Right renal cortex interstitium (tissue), 3 donors: ENCODE measurements at regions not wholly inside any gene's neighbourhood (a gene's known extent, or its start where the extent isn't known, plus 50 kb on each side); places are given as distances from the start of the nearest gene placed in this dataset.
"Not testable (repeated sequence)": the region's sequence is repeated elsewhere in the genome, so short reads cannot be mapped to it uniquely, and the experiment has no call there.

ENCODE experiments used
- DNase-seq, 3 donors: peaks; one replicate each; pipeline ENCODE4 v3.0.0-alpha.2; 2013; ENCODE audit warnings: low read depth in 3 of 3, low spot score in 2 of 3

- not testable (repeated sequence) for DNase-seq
Observed at GRCh38 chr12:78575208-78575607, 289.4 kb upstream of the SYT1 start.

- DNase-seq, result no peak
Observed at GRCh38 chr12:78579846-78580245, 284.7 kb upstream of the SYT1 start.

GRCh38 chr12:78580296-78580695, 284.3 kb upstream of the SYT1 start:
- DNase-seq, result no peak

DNA sequence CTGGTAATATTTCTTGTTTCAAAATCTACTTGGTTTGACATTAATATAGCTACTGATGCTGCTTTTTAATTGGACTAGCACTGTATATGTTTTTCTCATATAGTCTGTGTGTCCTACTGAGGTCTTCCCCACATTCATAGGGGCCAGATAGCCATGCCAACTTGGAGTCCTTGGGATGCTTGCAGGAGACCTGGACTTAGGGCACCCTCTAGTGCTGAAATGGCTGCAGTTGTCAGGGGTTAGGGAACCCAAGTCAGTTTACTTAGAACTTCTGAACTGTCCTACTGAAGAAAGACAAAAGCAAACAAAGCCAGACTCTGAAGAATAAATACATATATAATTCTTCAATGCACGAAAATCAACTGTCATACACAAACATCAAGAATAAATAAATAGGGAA, 279.9 kb upstream of the SYT1 start:
- no peak for DNase-seq

DNA sequence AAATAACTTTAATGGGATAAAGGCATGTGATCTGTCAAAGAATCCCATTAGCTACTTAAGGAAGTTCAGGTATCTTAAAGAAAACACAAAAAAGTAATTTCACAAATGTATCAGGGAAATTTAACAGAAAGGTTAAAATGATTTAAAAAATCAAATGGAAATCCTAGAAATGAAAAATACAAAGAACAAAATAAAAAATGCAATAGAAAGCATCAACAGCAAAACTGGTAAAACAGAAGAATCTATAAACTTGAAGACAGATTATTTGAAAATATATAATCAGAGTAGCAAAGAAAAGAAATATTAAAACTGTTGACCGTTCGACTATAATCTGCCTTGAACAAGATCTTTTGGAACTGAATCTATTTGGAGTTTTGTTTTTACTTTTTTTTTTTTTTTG, 279.4 kb upstream of the SYT1 start:
- no peak for DNase-seq

- DNase-seq, result no peak
Observed at GRCh38 chr12:78586790-78587189, 277.8 kb upstream of the SYT1 start.

- DNase-seq, result no peak
Observed at GRCh38 chr12:78599366-78599765, 265.2 kb upstream of the SYT1 start.

DNA sequence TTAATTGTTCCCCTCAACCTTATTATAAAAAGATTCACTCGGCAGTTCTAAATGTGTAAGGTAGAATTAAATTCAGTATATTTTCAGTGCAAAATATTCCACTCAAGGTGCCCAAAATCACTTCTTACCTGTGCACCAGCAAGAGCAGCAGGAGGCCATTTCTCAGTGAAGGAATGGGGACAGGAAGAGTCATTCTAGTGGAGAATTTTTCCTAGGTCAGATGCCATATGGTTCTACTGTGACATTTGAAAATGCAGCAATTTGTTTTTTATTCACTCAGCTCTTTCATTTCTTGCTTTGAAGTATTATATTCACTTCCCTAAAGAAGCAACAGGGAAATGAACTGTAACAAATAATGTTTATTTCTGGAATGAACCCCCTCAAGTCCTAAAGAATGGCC, 264.0 kb upstream of the SYT1 start:
- no peak for DNase-seq

DNA sequence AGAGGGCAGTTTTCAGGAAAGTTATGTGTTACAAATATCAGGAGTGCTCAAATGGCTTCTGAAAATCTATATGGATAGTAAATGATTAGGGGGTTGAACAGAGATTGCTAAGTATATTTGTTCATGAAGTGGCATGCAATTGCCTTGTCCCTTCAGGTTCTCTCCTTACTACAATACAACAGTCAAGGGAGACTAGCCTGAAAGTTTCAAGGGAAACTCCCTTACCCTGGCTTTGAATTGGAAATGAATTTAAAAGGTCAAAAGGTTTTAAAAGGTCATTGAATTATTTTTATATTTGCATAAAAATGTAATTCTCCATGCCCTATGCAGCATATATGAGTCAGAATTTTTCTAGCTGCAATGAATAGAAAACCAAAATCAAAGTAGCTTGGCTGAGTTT, 253.1 kb upstream of the SYT1 start:
- no peak for DNase-seq

GRCh38 chr12:78612190-78612589, 252.4 kb upstream of the SYT1 start:
- no peak for DNase-seq

DNA sequence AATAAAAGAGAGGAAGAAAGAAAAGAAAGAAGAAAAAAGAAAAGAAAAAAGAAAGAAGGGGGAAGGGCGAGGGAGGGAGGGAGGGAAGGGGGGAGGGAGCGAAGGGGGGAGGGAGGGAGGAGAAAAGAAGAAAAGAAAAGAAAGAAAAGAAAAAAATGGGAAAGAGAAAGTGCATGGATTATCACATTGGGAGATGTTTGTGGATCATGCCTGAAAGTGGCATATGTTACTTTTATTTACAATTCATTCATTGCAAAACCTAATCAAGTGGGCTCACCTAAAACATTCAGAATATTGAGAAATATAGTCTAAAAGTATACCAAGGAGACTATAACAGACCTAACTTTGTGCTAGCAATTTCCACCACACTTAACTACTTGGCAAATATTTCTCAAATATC, 246.9 kb upstream of the SYT1 start:
- DNase-seq, result no peak

GRCh38 chr12:78622529-78623195, 241.9 kb upstream of the SYT1 start:
- no peak for DNase-seq

GRCh38 chr12:78628491-78629100, 236.0 kb upstream of the SYT1 start:
- no peak for DNase-seq

- no peak for DNase-seq
Observed at GRCh38 chr12:78636231-78636855, 228.2 kb upstream of the SYT1 start.

DNA sequence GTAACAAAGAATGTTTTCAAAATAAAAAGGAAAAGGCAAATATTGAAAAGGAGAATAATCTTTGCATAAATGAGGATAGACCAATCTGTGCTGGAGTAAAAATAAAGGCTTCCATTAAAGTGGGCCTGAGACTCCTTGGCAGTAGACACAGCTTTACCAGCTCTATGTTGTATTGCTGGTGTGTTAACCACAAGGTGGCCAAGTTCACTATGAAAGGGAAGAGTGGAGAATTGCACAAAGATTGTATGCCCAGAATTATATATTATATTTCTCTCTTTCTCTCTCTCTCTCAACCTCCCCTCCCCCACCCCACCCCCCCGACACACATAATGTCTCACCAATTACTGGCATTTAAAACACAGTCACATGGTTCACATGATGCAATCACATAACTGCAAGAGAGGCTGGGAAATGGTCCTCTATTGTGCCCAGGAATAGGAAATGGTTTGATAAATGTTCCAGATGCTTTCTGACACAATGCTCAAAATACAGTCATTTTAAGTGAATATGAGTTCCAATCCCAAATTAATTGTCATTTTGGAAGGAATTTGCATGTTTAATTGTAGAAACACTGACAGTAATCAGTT, 222.6 kb upstream of the SYT1 start:
- no peak for DNase-seq

GRCh38 chr12:78645956-78646355, 218.6 kb upstream of the SYT1 start:
- no peak for DNase-seq

GRCh38 chr12:78651755-78652154, 212.8 kb upstream of the SYT1 start:
- no peak for DNase-seq

- DNase-seq, result no peak
Observed at GRCh38 chr12:78666584-78666983, 198.0 kb upstream of the SYT1 start.

- no peak for DNase-seq
Observed at GRCh38 chr12:78671295-78671694, 193.3 kb upstream of the SYT1 start.

- no peak for DNase-seq
Observed at GRCh38 chr12:78672033-78672432, 192.5 kb upstream of the SYT1 start.

DNA sequence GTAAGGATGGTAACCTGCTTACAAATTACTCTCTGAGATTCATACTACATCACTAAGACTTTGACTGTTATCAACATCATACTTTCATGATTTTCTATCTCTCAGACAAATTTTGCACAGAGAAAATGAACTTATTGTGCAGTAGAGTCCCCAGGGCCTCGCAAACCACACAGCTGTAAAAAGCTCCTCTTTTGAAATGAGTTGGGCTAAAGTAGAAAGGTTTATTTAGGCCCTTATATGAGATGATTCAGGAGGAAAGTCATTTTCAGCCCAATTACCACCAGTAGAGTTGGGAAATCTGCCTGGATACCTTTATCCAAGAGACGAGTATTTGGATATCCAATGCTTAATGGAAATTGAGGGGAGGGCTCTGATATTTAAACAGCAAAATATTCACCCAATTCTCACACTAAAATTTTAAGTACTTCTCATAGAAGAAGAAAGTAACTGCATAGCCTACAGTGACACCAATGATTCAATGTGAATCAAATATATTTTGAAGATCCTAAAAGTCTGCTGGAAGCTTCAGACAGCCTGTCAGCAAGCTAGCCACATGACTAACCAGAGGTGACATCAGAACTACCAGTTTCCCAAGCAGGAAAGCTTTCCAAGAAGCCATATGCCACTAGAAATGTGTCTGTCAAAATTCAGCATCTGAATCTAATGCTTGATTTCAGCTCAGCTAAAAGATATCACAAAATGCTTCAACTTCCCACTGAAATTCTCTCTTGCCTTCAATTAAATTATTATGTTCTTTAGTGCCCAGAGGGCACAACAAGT, 190.1 kb upstream of the SYT1 start:
- no peak for DNase-seq
